Left ventricle myocardium inferior (tissue), 1 donor: ENCODE measurements at regions not wholly inside any gene's neighbourhood (a gene's known extent, or its start where the extent isn't known, plus 50 kb on each side); places are given as distances from the start of the nearest gene placed in this dataset.
"Not testable (repeated sequence)": the region's sequence is repeated elsewhere in the genome, so short reads cannot be mapped to it uniquely, and the experiment has no call there.

Experiments
- DNase-seq: peaks from one replicate; pipeline ENCODE4 v3.0.0-alpha.2; 2020
- H3K27ac ChIP-seq: fragments of 200-600 bp; replicated peaks from 2 replicates; pipeline ENCODE4 v1.8.0; 2021
- H3K27me3 ChIP-seq: fragments of 200-600 bp; 2 replicates; pipeline ENCODE4 v1.8.0; 2021; ENCODE audit warnings: low read depth
- H3K36me3 ChIP-seq: fragments of 200-600 bp; 2 replicates; pipeline ENCODE4 v1.8.0; 2021
- H3K4me1 ChIP-seq: fragments of 200-600 bp; 2 replicates; pipeline ENCODE4 v1.8.0; 2021
- H3K4me3 ChIP-seq: fragments of 200-600 bp; 2 replicates; pipeline ENCODE4 v1.8.0; 2021; ENCODE audit warnings: mild to moderate bottlenecking, moderate library complexity
- H3K9me3 ChIP-seq: fragments of 200-600 bp; replicated peaks from 2 replicates; pipeline ENCODE4 v1.8.0; 2021
- intact Hi-C: fragments of 100-400 bp; cut with micrococcal nuclease; formaldehyde crosslinking; loops from one replicate; pipeline ENCODE4 v1.11.0; 2022
- TF ChIP-seq, protein P1 (sequence below): fragments of 200-600 bp; IDR thresholded peaks from 2 replicates; pipeline ENCODE4 v1.8.0; 2021; ENCODE audit warnings: antibody characterized with exemption, mild to moderate bottlenecking, borderline replicate concordance
- donor health status: DM: no; HTN: yes; CAD: no; lungs with severe emphysema.

DNA sequence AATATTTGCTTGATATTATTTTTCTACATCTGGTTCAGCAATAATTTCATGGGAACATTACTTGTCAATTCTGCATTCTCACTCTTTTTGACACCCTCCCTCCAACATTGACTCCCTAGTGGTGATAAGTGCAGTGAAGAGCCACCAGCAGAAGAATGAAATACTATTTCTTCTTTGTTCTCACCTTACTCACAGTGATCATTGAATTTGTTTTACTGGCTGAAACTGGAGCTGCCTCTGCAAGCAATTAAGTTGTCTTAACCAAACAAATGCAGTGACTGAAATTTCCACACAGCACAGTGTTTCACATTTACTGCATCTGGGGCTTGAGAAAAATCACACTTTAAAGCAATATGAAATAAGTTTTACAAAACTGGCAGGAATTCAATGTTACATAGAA, 189.8 kb downstream of the JRKL start:
- no peaks in the 10 kb centered on the region for H3K4me1 ChIP-seq
- peaks cover 16% of the 10 kb centered on the region for H3K9me3 ChIP-seq
- no peak overlapping the region for H3K27ac ChIP-seq
- TF ChIP-seq, protein P1, sequence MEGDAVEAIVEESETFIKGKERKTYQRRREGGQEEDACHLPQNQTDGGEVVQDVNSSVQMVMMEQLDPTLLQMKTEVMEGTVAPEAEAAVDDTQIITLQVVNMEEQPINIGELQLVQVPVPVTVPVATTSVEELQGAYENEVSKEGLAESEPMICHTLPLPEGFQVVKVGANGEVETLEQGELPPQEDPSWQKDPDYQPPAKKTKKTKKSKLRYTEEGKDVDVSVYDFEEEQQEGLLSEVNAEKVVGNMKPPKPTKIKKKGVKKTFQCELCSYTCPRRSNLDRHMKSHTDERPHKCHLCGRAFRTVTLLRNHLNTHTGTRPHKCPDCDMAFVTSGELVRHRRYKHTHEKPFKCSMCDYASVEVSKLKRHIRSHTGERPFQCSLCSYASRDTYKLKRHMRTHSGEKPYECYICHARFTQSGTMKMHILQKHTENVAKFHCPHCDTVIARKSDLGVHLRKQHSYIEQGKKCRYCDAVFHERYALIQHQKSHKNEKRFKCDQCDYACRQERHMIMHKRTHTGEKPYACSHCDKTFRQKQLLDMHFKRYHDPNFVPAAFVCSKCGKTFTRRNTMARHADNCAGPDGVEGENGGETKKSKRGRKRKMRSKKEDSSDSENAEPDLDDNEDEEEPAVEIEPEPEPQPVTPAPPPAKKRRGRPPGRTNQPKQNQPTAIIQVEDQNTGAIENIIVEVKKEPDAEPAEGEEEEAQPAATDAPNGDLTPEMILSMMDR = no peak
- DNase-seq = no peak
- H3K4me3 ChIP-seq = no peak overlapping the region
- intact Hi-C loops = no loop called here
- no peaks in the 10 kb centered on the region for H3K27me3 ChIP-seq
- H3K36me3 ChIP-seq = no peaks in the 10 kb centered on the region

DNA sequence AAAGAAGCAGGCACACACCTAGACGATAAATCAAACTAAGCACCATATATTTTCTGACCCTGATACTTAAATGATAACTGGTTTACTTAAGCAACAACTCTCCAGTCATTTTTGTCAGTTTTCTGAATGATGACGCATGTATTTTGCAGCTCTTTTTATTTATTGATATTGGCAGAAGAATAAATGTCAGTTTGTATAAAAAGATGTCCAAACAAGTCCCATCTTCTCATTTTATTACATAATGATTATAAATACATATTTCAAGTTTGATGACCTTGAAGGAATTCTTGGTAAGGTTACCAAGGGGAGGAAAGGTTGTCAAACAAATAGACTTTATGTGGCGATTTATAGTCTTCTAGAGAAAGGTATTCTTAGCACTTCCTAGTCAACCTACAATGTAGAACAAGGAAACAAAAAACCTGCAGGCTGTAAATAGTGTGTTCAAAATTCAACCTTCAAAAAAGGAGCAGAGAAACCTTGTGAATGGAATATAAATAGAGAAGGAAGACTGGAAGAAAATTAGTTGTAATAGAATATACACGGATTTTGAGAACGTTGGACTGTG, 190.7 kb downstream of the JRKL start:
- peaks cover 16% of the 10 kb centered on the region for H3K9me3 ChIP-seq
- intact Hi-C loops = no loop called here
- no peak overlapping the region for H3K27ac ChIP-seq
- H3K4me1 ChIP-seq = no peaks in the 10 kb centered on the region
- no peak overlapping the region for H3K4me3 ChIP-seq
- no peaks in the 10 kb centered on the region for H3K36me3 ChIP-seq
- TF ChIP-seq, protein P1 = no peak
- DNase-seq = no peak
- no peaks in the 10 kb centered on the region for H3K27me3 ChIP-seq

DNA sequence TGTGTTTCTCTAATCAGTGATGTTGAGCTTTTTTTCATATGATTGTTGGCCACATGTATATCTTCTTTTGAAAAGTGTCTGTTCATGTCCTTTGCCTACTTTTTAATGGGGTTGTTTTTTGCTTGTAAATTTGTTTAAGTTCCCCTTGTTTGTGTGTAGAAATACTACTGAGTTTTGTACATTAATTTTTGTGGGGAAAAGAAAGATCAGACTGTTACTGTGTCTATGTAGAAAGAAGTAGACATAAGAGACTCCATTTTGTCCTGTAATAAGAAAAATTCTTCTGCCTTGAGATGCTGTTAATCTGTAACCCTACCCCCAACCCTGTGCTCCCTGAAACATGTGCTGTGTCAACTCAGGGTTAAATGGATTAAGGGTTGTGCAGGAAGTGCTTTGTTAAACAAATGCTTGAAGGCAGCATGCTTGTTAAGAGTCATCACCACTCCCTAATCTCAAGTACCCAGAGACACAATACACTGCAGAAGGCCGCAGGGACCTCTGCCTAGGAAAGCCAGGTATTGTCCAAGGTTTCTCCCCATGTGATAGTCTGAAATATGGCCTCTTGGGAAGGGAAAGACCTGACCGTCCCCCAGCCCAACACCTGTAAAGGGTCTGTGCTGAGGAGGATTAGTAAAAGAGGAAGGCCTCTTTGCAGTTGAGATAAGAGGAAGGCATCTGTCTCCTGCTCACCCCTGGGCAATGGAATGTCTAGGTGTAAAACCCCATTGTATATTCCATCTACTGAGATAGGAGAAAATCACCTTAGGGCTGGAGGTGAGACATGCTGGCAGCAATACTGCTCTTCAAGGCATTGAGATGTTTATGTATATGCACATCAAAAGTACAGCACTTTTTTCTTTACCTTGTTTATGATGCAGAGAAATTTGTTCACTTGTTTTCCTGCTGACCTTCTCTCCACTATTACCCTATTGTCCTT, 196.4 kb downstream of the JRKL start:
- H3K36me3 ChIP-seq, H3K27ac ChIP-seq, H3K4me3 ChIP-seq, intact Hi-C loops, H3K27me3 ChIP-seq, H3K4me1 ChIP-seq, DNase-seq: not testable (repeated sequence)
- peaks cover 16% of the 10 kb centered on the region for H3K9me3 ChIP-seq

DNA sequence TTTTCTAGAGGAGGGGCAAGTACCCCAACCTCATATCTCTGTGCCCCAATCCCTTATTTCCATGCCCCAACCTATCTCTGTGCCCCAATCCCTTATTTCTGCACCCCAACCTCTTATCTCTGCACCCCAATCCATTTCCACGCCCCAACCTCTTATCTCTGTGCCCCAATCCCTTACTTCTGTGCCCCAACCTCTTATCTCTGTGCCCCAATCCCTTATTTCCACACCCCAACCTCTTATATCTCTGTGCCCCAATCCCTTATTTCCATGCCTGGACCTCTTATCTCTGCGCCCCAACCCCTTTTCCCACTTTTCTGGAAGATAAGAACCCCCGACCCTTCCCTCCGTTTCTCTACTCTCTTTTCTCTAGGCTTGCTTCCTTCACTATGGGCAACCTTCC, 199.0 kb downstream of the JRKL start:
- H3K4me1 ChIP-seq, H3K27ac ChIP-seq, intact Hi-C loops, H3K9me3 ChIP-seq, H3K27me3 ChIP-seq, H3K4me3 ChIP-seq, H3K36me3 ChIP-seq, DNase-seq: not testable (repeated sequence)

DNA sequence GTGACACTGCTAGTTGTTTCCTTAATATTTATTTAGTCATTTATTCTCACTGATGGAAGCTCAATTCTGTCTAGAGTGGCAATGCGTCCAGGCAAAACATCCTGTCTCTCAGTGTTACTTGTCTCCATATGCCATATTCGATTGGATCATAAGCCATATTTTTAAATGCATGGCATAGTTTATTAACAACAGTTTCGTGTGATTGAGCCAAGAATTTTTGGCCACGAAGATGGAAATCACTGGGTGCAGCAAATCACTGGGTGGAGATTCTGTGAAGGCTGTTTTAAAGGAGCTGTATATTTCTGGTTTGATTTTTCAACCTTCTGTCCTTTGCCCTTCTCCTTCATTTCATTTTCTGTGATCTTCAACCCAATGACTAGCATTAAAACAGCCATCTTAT, 205.2 kb downstream of the JRKL start:
- Histone ChIP-seq H3K9me3 (no peaks in the 10 kb centered on the region), H3K4me3 (no peak overlapping the region), H3K36me3 (no peaks in the 10 kb centered on the region), H3K27ac (no peak overlapping the region), H3K4me1 (no peaks in the 10 kb centered on the region), H3K27me3 (peaks cover 4% of the 10 kb centered on the region)
- DNase-seq = no peak
- intact Hi-C loops = no loop called here
- TF ChIP-seq, protein P1 = no peak

DNA sequence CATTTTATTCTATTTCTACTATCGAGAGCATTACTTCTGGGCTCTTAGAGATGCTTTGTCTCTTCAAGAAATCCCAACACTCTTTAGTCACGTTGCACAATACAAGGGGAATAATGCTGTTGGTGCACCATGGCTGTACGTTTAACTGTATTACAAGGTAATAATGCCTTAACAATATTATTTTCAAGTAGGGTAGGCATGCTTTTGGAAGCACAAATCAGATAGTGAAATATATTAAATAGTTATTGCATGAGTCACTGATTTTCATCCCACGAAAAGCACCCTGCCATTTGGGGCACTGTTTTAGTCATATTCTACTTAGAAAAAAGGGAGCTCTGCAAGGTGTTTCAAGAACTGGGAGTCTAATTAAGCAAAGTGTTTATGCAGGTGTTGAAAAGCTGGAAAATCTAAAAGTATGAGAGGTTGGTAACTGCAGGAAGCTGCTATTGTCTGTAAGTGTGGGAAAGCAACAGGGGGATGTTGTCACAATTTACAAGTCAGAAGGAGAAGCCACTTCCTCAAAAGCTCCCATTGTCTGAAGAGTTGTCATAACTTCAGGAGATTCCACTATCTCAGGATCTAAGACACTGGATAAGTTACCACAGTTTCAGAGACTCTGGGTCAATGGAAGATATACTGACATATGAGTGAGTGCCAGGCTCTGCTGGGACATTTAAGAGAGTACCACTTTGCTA, 218.2 kb downstream of the JRKL start:
- H3K4me1 ChIP-seq = no peaks in the 10 kb centered on the region
- H3K36me3 ChIP-seq = no peaks in the 10 kb centered on the region
- TF ChIP-seq, protein P1 = no peak
- H3K9me3 ChIP-seq = peaks cover 12% of the 10 kb centered on the region
- H3K4me3 ChIP-seq = no peak overlapping the region
- intact Hi-C loops = no loop called here
- no peak for DNase-seq
- H3K27ac ChIP-seq = no peak overlapping the region
- H3K27me3 ChIP-seq = no peaks in the 10 kb centered on the region
